ENCODE measurements at regions not wholly inside any gene's neighbourhood (a gene's known extent, or its start where the extent isn't known, plus 50 kb on each side); places are given as distances from the start of the nearest gene placed in this dataset.

DNA sequence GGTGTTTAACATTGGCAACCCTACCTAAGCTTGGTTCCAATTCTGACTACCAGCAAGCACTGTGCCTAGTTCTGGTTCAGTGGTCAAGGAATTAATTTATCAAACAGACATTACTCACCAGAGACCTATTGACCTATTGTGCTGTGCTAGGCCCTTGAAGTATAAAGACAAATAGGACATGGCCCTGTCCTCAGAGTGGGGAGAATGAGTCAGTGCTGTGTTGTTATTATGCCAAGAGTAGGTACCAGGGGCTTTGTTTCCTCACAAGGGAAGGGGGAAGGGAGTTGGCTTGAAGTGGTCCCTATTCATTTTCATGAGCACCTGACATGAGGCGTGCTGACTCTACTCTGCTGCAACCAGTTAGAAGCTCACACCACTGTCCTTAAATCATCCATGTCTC lies 62.6 kb upstream of the PLPP4 start:
- TF ChIP-seq, protein P1, sequence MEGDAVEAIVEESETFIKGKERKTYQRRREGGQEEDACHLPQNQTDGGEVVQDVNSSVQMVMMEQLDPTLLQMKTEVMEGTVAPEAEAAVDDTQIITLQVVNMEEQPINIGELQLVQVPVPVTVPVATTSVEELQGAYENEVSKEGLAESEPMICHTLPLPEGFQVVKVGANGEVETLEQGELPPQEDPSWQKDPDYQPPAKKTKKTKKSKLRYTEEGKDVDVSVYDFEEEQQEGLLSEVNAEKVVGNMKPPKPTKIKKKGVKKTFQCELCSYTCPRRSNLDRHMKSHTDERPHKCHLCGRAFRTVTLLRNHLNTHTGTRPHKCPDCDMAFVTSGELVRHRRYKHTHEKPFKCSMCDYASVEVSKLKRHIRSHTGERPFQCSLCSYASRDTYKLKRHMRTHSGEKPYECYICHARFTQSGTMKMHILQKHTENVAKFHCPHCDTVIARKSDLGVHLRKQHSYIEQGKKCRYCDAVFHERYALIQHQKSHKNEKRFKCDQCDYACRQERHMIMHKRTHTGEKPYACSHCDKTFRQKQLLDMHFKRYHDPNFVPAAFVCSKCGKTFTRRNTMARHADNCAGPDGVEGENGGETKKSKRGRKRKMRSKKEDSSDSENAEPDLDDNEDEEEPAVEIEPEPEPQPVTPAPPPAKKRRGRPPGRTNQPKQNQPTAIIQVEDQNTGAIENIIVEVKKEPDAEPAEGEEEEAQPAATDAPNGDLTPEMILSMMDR (IDR thresholded peaks at IDR 0.05; ENCODE audit: extremely low read depth, missing control alignments), result no peak
- no peak for DNase-seq (ENCODE audit: low spot score)

- TF ChIP-seq, protein P1 (IDR thresholded peaks at IDR 0.05; ENCODE audit: extremely low read depth, missing control alignments), result no peak
- DNase-seq (ENCODE audit: low spot score), result no peak
Measured at GRCh38 chr10:120396228-120396627, 60.8 kb upstream of the PLPP4 start.

GRCh38 chr10:120398180-120398579 lies 58.8 kb upstream of the PLPP4 start:
- TF ChIP-seq, protein P1 (IDR thresholded peaks at IDR 0.05; ENCODE audit: extremely low read depth, missing control alignments), result no peak
- DNase-seq (ENCODE audit: low spot score), result no peak

GRCh38 chr10:120400601-120401000 lies 56.4 kb upstream of the PLPP4 start:
- DNase-seq (ENCODE audit: low spot score), result no peak
- TF ChIP-seq, protein P1 (IDR thresholded peaks at IDR 0.05; ENCODE audit: extremely low read depth, missing control alignments), result no peak

DNA sequence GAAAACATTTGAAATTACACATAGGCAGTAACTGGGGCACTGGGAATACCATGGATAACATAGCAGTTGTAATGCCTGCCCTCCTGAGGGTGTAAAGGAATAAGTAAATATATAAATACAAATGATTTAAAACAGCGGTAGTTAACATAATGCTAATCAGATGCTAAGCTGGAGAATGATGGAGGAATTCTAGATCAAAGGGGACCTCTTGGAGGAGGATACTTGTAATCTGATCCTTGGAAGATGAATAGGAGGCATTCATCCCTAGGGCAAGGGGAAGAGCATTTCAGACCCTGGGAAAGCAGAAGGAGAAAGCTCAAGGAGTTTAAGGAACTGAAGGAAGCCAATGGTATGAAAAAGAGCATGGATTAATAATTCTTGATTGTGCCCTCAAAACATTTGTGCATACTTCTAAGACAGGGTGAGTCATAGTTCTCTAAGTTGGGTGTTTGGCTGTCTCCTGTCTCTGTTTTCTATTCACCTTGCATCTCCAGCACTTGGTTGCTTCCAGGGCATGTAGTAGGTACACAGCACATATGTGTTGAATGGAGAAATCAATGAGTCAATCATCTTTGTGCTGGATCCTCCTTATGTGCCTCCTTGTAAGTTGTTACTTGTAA lies 54.8 kb upstream of the PLPP4 start:
- DNase-seq (ENCODE audit: low spot score), result no peak
- TF ChIP-seq, protein P1 (IDR thresholded peaks at IDR 0.05; ENCODE audit: extremely low read depth, missing control alignments), result no peak

- DNase-seq (ENCODE audit: low spot score), result no peak
- TF ChIP-seq, protein P1 (IDR thresholded peaks at IDR 0.05; ENCODE audit: extremely low read depth, missing control alignments), result no peak
Measured at GRCh38 chr10:120403109-120403508, 53.9 kb upstream of the PLPP4 start.

- TF ChIP-seq, protein P1 (IDR thresholded peaks at IDR 0.05; ENCODE audit: extremely low read depth, missing control alignments), result no peak
- DNase-seq (ENCODE audit: low spot score), result no peak
Measured at GRCh38 chr10:120406376-120406775, 50.7 kb upstream of the PLPP4 start.
